ENCODE measurements at regions not wholly inside any gene's neighbourhood (a gene's known extent, or its start where the extent isn't known, plus 50 kb on each side); places are given as distances from the start of the nearest gene placed in this dataset.

DNA sequence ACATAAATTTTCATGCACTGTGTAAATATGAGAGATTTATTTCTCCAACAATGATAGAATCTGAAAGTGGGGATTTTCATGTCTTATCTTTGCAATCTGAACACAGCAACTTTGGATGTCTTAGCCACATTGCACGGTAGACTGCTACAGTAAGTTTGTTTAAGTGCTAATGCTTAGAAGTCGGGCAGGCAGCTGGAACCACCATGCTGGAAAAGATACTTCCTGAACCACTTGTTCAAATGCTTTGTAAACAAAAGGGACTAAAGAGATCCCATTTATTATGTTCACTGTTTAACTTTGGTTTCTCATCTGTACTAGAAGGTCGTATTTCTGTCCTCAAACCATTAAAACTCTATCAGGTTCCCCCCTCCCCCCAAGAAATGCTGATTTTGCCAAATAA, 555.9 kb upstream of the DIPK2B start:
- Mint-ChIP-seq H3K27ac (no peak overlapping the region), H3K9me3 (peaks cover 16 to 25% of the 10 kb centered on the region in 2 experiments), H3K27me3 (ENCODE audit: low read depth) (no peaks in the 10 kb centered on the region; the same call in 1 of the 2 replicates), H3K4me3 (no peak overlapping the region), H3K36me3 (ENCODE audit: insufficient read depth in 1 of 3, low read depth in 3 of 3) (peaks cover 3 to 40% (median 29%) of the 10 kb centered on the region in 3 experiments; a peak in 5 of 7 replicates), H3K4me1 (peaks cover 5% of the 10 kb centered on the region in 2 experiments; a peak in 3 of 4 replicates)
- Histone ChIP-seq H3K23me2 (ENCODE audit: insufficient read length, low read depth, low read length, poor library complexity, severe bottlenecking) (no peaks in the 10 kb centered on the region), H3K14ac (ENCODE audit: insufficient read depth, low read length) (no peak overlapping the region), H3K27me3 (ENCODE audit: insufficient read depth, low read length) (no peaks in the 10 kb centered on the region), H3K23ac (ENCODE audit: insufficient read length, low read depth, low read length) (no peak overlapping the region), H2BK15ac (ENCODE audit: low read depth, low read length) (no peak overlapping the region), H3K4me2 (ENCODE audit: insufficient read depth, insufficient read length, low read length) (no peak overlapping the region), H3K9me3 (ENCODE audit: control insufficient read depth, low read depth, low read length) (no peaks in the 10 kb centered on the region), H4K91ac (ENCODE audit: insufficient read length, low read depth, low read length) (no peak overlapping the region), H4K8ac (replicated peaks; ENCODE audit: insufficient read length, low read depth, low read length) (no peak overlapping the region), H2AK5ac (ENCODE audit: insufficient read length, low read length) (no peak overlapping the region), H3K4ac (ENCODE audit: low read depth, low read length) (no peak overlapping the region), H4K20me1 (ENCODE audit: control insufficient read depth, insufficient read depth, insufficient read length) (no peaks in the 10 kb centered on the region), H2BK20ac (ENCODE audit: low read depth, low read length, poor library complexity, severe bottlenecking) (no peak overlapping the region), H3K9ac (ENCODE audit: extremely low read depth, insufficient read length, low read length) (no peak overlapping the region), H2BK12ac (ENCODE audit: insufficient read length, low read depth, low read length) (no peak overlapping the region), H3T11ph (ENCODE audit: low read length) (no peak overlapping the region), H3K27ac (ENCODE audit: insufficient read length, low read depth, low read length) (no peak overlapping the region), H3K4me1 (ENCODE audit: insufficient read depth, low read length) (no peaks in the 10 kb centered on the region; the same call in 1 of the 2 replicates), H2BK120ac (ENCODE audit: low read depth, low read length, poor library complexity, severe bottlenecking) (no peak overlapping the region), H3K18ac (ENCODE audit: insufficient read length, low read depth, low read length) (no peak overlapping the region), H2AFZ (ENCODE audit: low read length) (no peak overlapping the region), H4K5ac (ENCODE audit: insufficient read length, low read depth, low read length) (no peak overlapping the region), H3K56ac (ENCODE audit: insufficient read length, low read depth, low read length) (no peak overlapping the region), H3K79me1 (ENCODE audit: insufficient read depth, low read depth, low read length, poor library complexity, severe bottlenecking) (no peaks in the 10 kb centered on the region), H3K79me2 (ENCODE audit: insufficient read depth, low read length) (peaks cover 7% of the 10 kb centered on the region; the same call in 1 of the 2 replicates), H2BK5ac (ENCODE audit: insufficient read length, low read length) (no peak overlapping the region)
- no CpG with 5 or more reads among the region's 3 CpGs for WGBS (ENCODE audit: extremely low coverage, insufficient read length, low lambda C conversion rate)
- TF ChIP-seq, protein P1, sequence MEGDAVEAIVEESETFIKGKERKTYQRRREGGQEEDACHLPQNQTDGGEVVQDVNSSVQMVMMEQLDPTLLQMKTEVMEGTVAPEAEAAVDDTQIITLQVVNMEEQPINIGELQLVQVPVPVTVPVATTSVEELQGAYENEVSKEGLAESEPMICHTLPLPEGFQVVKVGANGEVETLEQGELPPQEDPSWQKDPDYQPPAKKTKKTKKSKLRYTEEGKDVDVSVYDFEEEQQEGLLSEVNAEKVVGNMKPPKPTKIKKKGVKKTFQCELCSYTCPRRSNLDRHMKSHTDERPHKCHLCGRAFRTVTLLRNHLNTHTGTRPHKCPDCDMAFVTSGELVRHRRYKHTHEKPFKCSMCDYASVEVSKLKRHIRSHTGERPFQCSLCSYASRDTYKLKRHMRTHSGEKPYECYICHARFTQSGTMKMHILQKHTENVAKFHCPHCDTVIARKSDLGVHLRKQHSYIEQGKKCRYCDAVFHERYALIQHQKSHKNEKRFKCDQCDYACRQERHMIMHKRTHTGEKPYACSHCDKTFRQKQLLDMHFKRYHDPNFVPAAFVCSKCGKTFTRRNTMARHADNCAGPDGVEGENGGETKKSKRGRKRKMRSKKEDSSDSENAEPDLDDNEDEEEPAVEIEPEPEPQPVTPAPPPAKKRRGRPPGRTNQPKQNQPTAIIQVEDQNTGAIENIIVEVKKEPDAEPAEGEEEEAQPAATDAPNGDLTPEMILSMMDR (conservative IDR thresholded peaks at IDR 0.05) = no peak
- no peak for DNase-seq
